GM18870 (cell line): ENCODE measurements at regions not wholly inside any gene's neighbourhood (a gene's known extent, or its start where the extent isn't known, plus 50 kb on each side); places are given as distances from the start of the nearest gene placed in this dataset.
"Not testable (repeated sequence)": the region's sequence is repeated elsewhere in the genome, so short reads cannot be mapped to it uniquely, and the experiment has no call there.

Experiments
- ATAC-seq: cut with Tn5 transposase; IDR thresholded peaks from one replicate; pipeline ENCODE4 v1.9.1; 2021; ENCODE audit warnings: moderate library complexity; ENCODE audit not compliant: unreplicated experiment

GRCh38 chr1:3989465-3989864, 89.4 kb upstream of the C1orf174 start:
- ATAC-seq: no peak

GRCh38 chr1:3992103-3992556, 92.1 kb upstream of the C1orf174 start:
- no peak for ATAC-seq

GRCh38 chr1:3992746-3993145, 92.7 kb upstream of the C1orf174 start:
- no peak for ATAC-seq

- no peak for ATAC-seq
Measured at GRCh38 chr1:3993619-3994375, 93.7 kb upstream of the C1orf174 start.

- no peak for ATAC-seq
Measured at GRCh38 chr1:3995141-3995780, 95.2 kb upstream of the C1orf174 start.

GRCh38 chr1:3996846-3997705, 97.0 kb upstream of the C1orf174 start:
- no peak for ATAC-seq

GRCh38 chr1:3998086-3998485, 98.0 kb upstream of the C1orf174 start:
- ATAC-seq: no peak

GRCh38 chr1:3999514-3999913, 99.4 kb upstream of the C1orf174 start:
- not testable (repeated sequence) for ATAC-seq

GRCh38 chr1:3999941-4000735, 100.1 kb upstream of the C1orf174 start:
- no peak for ATAC-seq

GRCh38 chr1:4000811-4001251, 100.8 kb upstream of the C1orf174 start:
- ATAC-seq: no peak

- no peak for ATAC-seq
Measured at GRCh38 chr1:4001461-4001860, 101.4 kb upstream of the C1orf174 start.

- no peak for ATAC-seq
Measured at GRCh38 chr1:4002061-4002521, 102.0 kb upstream of the C1orf174 start.

- no peak for ATAC-seq
Measured at GRCh38 chr1:4002741-4003140, 102.7 kb upstream of the C1orf174 start.

- no peak for ATAC-seq
Measured at GRCh38 chr1:4003846-4004505, 103.9 kb upstream of the C1orf174 start.

GRCh38 chr1:4004635-4005430, 104.8 kb upstream of the C1orf174 start:
- ATAC-seq: no peak

GRCh38 chr1:4005431-4005830, 105.4 kb upstream of the C1orf174 start:
- no peak for ATAC-seq

GRCh38 chr1:4006676-4007374, 106.8 kb upstream of the C1orf174 start:
- no peak for ATAC-seq

GRCh38 chr1:4010284-4010683, 110.2 kb upstream of the C1orf174 start:
- no peak for ATAC-seq
